ENCODE measurements at regions not wholly inside any gene's neighbourhood (a gene's known extent, or its start where the extent isn't known, plus 50 kb on each side); places are given as distances from the start of the nearest gene placed in this dataset.

GRCh38 chr6:67541586-67541985, 1093.5 kb upstream of the ADGRB3 start:
- TF ChIP-seq EZH2 (IDR thresholded peaks at IDR 0.05; ENCODE audit: low read length, unreplicated experiment) = no peak
- no peak for TF ChIP-seq EZH2phosphoT487 (IDR thresholded peaks at IDR 0.05; ENCODE audit: borderline replicate concordance, low read length)
- TF ChIP-seq, protein P1, sequence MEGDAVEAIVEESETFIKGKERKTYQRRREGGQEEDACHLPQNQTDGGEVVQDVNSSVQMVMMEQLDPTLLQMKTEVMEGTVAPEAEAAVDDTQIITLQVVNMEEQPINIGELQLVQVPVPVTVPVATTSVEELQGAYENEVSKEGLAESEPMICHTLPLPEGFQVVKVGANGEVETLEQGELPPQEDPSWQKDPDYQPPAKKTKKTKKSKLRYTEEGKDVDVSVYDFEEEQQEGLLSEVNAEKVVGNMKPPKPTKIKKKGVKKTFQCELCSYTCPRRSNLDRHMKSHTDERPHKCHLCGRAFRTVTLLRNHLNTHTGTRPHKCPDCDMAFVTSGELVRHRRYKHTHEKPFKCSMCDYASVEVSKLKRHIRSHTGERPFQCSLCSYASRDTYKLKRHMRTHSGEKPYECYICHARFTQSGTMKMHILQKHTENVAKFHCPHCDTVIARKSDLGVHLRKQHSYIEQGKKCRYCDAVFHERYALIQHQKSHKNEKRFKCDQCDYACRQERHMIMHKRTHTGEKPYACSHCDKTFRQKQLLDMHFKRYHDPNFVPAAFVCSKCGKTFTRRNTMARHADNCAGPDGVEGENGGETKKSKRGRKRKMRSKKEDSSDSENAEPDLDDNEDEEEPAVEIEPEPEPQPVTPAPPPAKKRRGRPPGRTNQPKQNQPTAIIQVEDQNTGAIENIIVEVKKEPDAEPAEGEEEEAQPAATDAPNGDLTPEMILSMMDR (conservative IDR thresholded peaks at IDR 0.05; ENCODE audit: low read depth, low read length) = no peak
